HEK293 (cell line): ENCODE measurements at regions not wholly inside any gene's neighbourhood (a gene's known extent, or its start where the extent isn't known, plus 50 kb on each side); places are given as distances from the start of the nearest gene placed in this dataset.

Source experiments
- CTCF ChIA-PET: fragments of 350-600 bp; formaldehyde crosslinking; extraction: SDS; loops from one replicate; lab custom pipeline; 2021; ENCODE audit warnings: antibody characterized with exemption; lab: Yijun Ruan, JAX
- POLR2A ChIA-PET: fragments of 300-600 bp; formaldehyde crosslinking; extraction: SDS; loops from one replicate; lab custom pipeline; 2020; ENCODE audit warnings: antibody characterized with exemption, inconsistent platforms; lab: Yijun Ruan, JAX
- H3K27ac ChIP-seq: fragments of 200-500 bp; sonication (Bioruptor generic); 2 replicates; pipeline ENCODE4 v1.5.1; 2014; ENCODE audit warnings: low read depth, low read length, control low read depth, inconsistent platforms; ENCODE audit errors: extremely low read depth
- H3K36me3 ChIP-seq, 2 experiments: fragments of 200-500 bp in 1 of 2; sonication (Bioruptor generic) in 1 of 2; 1 replicate in 1 of 2; 2 replicates in 1 of 2; pipeline ENCODE4 v1.5.1; 2014 to 2017; ENCODE audit warnings: inconsistent platforms in 2 of 2, low read length in 2 of 2; ENCODE audit not compliant: control insufficient read depth in 2 of 2, insufficient read depth in 1 of 2
- H3K4me1 ChIP-seq: fragments of 200-500 bp; sonication (Bioruptor generic); 2 replicates; pipeline ENCODE4 v1.5.1; 2014; ENCODE audit warnings: mild to moderate bottlenecking, low read length, inconsistent platforms; ENCODE audit not compliant: control insufficient read depth, insufficient read depth
- H3K4me3 ChIP-seq: 2 replicates; pipeline ENCODE4 v1.5.1; 2011; ENCODE audit warnings: low read depth, mild to moderate bottlenecking, control low read depth, low read length, moderate library complexity
- H3K9me3 ChIP-seq: fragments of 200-500 bp; sonication (Bioruptor generic); 2 replicates; pipeline ENCODE4 v1.5.1; 2014; ENCODE audit warnings: low read depth, low read length, inconsistent platforms; ENCODE audit not compliant: control insufficient read depth, insufficient read depth
- KLF17 ChIP-seq: fragments of 450-650 bp; formaldehyde crosslinking; IDR thresholded peaks from 2 replicates; pipeline ENCODE4 v1.5.1; 2016; ENCODE audit warnings: missing biosample characterization, missing genetic modification characterization
- PRDM2 ChIP-seq: fragments of 450-650 bp; formaldehyde crosslinking; IDR thresholded peaks from 2 replicates; pipeline ENCODE4 v1.5.1; 2016; ENCODE audit warnings: missing biosample characterization, missing genetic modification characterization, borderline replicate concordance
- SCRT1 ChIP-seq: fragments of 450-650 bp; formaldehyde crosslinking; IDR thresholded peaks from 2 replicates; pipeline ENCODE4 v1.5.1; 2016; ENCODE audit warnings: missing biosample characterization, missing genetic modification characterization, borderline replicate concordance
- SP3 ChIP-seq: fragments of 450-650 bp; formaldehyde crosslinking; IDR thresholded peaks from 2 replicates; pipeline ENCODE4 v1.5.1; 2016; ENCODE audit warnings: missing biosample characterization, missing genetic modification characterization
- ZBTB26 ChIP-seq: fragments of 450-650 bp; formaldehyde crosslinking; optimal IDR thresholded peaks from 2 replicates; pipeline ENCODE3; 2016; ENCODE audit warnings: missing biosample characterization, mild to moderate bottlenecking, missing genetic modification characterization
- ZBTB44 ChIP-seq: fragments of 450-650 bp; IDR thresholded peaks from 2 replicates; pipeline ENCODE4 v1.5.1; 2018; ENCODE audit warnings: missing biosample characterization, mild to moderate bottlenecking, missing genetic modification characterization
- ZNF133 ChIP-seq: fragments of 450-650 bp; formaldehyde crosslinking; IDR thresholded peaks from 2 replicates; pipeline ENCODE4 v1.5.1; 2016; ENCODE audit warnings: missing biosample characterization, missing genetic modification characterization
- ZNF398 ChIP-seq: fragments of 450-650 bp; formaldehyde crosslinking; IDR thresholded peaks from 2 replicates; pipeline ENCODE4 v1.5.1; 2017; ENCODE audit warnings: missing biosample characterization, missing genetic modification characterization
- ZNF610 ChIP-seq: fragments of 450-650 bp; formaldehyde crosslinking; IDR thresholded peaks from 2 replicates; pipeline ENCODE4 v1.5.1; 2016; ENCODE audit warnings: missing biosample characterization, missing genetic modification characterization, borderline replicate concordance
- ZNF623 ChIP-seq: fragments of 450-650 bp; formaldehyde crosslinking; IDR thresholded peaks from 2 replicates; pipeline ENCODE4 v1.5.1; 2016; ENCODE audit warnings: missing biosample characterization, missing genetic modification characterization
- ZNF707 ChIP-seq: fragments of 450-650 bp; formaldehyde crosslinking; IDR thresholded peaks from 2 replicates; pipeline ENCODE4 v1.5.1; 2016; ENCODE audit warnings: missing biosample characterization, missing genetic modification characterization
- ZNF830 ChIP-seq: fragments of 450-650 bp; IDR thresholded peaks from 2 replicates; pipeline ENCODE4 v1.5.0; 2018; ENCODE audit warnings: missing biosample characterization, missing genetic modification characterization, low read depth, mild to moderate bottlenecking, moderate library complexity
- ZNF837 ChIP-seq: fragments of 450-650 bp; formaldehyde crosslinking; IDR thresholded peaks from 2 replicates; pipeline ENCODE4 v1.5.1; 2016; ENCODE audit warnings: missing biosample characterization, missing genetic modification characterization
- TF ChIP-seq, protein P1 (sequence below): fragments of 450-650 bp; formaldehyde crosslinking; IDR thresholded peaks from 2 replicates; pipeline ENCODE4 v1.5.1; 2016; ENCODE audit warnings: missing biosample characterization, missing genetic modification characterization
- TF ChIP-seq, protein P2 (sequence below): fragments of 450-650 bp; formaldehyde crosslinking; IDR thresholded peaks from 2 replicates; pipeline ENCODE4 v1.5.1; 2017; ENCODE audit warnings: missing biosample characterization, missing genetic modification characterization
- TF ChIP-seq, protein P3 (sequence below): fragments of 450-650 bp; formaldehyde crosslinking; IDR thresholded peaks from 2 replicates; pipeline ENCODE4 v1.5.0; 2017; ENCODE audit warnings: missing biosample characterization, missing genetic modification characterization, borderline replicate concordance

- TF ChIP-seq, protein P1, sequence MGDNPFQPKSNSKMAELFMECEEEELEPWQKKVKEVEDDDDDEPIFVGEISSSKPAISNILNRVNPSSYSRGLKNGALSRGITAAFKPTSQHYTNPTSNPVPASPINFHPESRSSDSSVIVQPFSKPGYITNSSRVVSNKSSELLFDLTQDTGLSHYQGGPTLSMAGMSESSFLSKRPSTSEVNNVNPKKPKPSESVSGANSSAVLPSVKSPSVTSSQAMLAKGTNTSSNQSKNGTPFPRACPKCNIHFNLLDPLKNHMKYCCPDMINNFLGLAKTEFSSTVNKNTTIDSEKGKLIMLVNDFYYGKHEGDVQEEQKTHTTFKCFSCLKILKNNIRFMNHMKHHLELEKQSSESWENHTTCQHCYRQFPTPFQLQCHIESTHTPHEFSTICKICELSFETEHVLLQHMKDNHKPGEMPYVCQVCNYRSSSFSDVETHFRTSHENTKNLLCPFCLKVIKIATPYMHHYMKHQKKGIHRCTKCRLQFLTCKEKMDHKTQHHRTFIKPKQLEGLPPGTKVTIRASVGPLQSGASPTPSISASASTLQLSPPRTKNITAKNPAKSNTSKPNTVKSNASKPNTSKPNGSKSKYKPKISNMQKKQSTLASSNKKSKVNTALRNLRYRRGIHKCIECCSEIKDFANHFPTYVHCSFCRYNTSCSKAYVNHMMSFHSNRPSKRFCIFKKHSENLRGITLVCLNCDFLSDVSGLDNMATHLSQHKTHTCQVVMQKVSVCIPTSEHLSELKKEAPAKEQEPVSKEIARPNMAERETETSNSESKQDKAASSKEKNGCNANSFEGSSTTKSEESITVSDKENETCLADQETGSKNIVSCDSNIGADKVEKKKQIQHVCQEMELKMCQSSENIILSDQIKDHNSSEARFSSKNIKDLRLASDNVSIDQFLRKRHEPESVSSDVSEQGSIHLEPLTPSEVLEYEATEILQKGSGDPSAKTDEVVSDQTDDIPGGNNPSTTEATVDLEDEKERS: no peak
- TF ChIP-seq KLF17 (no peak), ZNF133 (tag by site-specific recombination) (no peak)
Measured at GRCh38 chr10:106268000-106268399, 896.5 kb downstream of the SORCS1 start (continued).

- Histone ChIP-seq H3K9me3 (no peaks in the 10 kb centered on the region), H3K4me1 (no peaks in the 10 kb centered on the region), H3K27ac (no peak overlapping the region), H3K4me3 (no peak overlapping the region), H3K36me3 (no peaks in the 10 kb centered on the region)
- ChIA-PET CTCF (no interaction called here), POLR2A (no interaction called here)
- no peak for TF ChIP-seq SP3 (tag by site-specific recombination)
- no peak for TF ChIP-seq ZNF837 (tag by site-specific recombination)
- no peak for TF ChIP-seq SCRT1 (tag by site-specific recombination)
- TF ChIP-seq ZNF623 (tag by site-specific recombination): no peak
- TF ChIP-seq, protein P2, sequence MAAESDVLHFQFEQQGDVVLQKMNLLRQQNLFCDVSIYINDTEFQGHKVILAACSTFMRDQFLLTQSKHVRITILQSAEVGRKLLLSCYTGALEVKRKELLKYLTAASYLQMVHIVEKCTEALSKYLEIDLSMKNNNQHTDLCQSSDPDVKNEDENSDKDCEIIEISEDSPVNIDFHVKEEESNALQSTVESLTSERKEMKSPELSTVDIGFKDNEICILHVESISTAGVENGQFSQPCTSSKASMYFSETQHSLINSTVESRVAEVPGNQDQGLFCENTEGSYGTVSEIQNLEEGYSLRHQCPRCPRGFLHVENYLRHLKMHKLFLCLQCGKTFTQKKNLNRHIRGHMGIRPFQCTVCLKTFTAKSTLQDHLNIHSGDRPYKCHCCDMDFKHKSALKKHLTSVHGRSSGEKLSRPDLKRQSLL (tag by site-specific recombination): no peak
- no peak for TF ChIP-seq ZNF830 (tag by site-specific recombination)
- TF ChIP-seq, protein P3, sequence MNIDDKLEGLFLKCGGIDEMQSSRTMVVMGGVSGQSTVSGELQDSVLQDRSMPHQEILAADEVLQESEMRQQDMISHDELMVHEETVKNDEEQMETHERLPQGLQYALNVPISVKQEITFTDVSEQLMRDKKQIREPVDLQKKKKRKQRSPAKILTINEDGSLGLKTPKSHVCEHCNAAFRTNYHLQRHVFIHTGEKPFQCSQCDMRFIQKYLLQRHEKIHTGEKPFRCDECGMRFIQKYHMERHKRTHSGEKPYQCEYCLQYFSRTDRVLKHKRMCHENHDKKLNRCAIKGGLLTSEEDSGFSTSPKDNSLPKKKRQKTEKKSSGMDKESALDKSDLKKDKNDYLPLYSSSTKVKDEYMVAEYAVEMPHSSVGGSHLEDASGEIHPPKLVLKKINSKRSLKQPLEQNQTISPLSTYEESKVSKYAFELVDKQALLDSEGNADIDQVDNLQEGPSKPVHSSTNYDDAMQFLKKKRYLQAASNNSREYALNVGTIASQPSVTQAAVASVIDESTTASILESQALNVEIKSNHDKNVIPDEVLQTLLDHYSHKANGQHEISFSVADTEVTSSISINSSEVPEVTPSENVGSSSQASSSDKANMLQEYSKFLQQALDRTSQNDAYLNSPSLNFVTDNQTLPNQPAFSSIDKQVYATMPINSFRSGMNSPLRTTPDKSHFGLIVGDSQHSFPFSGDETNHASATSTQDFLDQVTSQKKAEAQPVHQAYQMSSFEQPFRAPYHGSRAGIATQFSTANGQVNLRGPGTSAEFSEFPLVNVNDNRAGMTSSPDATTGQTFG: no peak
- TF ChIP-seq ZNF707 (tag by site-specific recombination): no peak
- no peak for TF ChIP-seq ZBTB26 (tag by site-specific recombination)
- TF ChIP-seq ZBTB44: no peak
- no peak for TF ChIP-seq ZNF398 (tag by site-specific recombination)
- no peak for TF ChIP-seq PRDM2 (tag by site-specific recombination)
- TF ChIP-seq ZNF610: no peak
Measured at GRCh38 chr10:106267591-106267990, 896.9 kb downstream of the SORCS1 start.
